ENCODE measurements at regions not wholly inside any gene's neighbourhood (a gene's known extent, or its start where the extent isn't known, plus 50 kb on each side); places are given as distances from the start of the nearest gene placed in this dataset.

GRCh38 chr4:123841447-123842121 is 445.0 kb downstream of the SPRY1 start:
- DNase-seq (ENCODE audit: low read depth), result no peak

GRCh38 chr4:123843137-123843536 is 446.5 kb downstream of the SPRY1 start:
- no peak for DNase-seq (ENCODE audit: low read depth)

- DNase-seq (ENCODE audit: low read depth), result no peak
Measured at GRCh38 chr4:123844374-123844773, 447.8 kb downstream of the SPRY1 start.

- no peak for DNase-seq (ENCODE audit: low read depth)
Measured at GRCh38 chr4:123846092-123846491, 449.5 kb downstream of the SPRY1 start.

- DNase-seq (ENCODE audit: low read depth), result no peak
Measured at GRCh38 chr4:123846561-123846960, 450.0 kb downstream of the SPRY1 start.

GRCh38 chr4:123848606-123849005 is 452.0 kb downstream of the SPRY1 start:
- DNase-seq (ENCODE audit: low read depth), result no peak

- no peak for DNase-seq (ENCODE audit: low read depth)
Measured at GRCh38 chr4:123849495-123849894, 452.9 kb downstream of the SPRY1 start.

GRCh38 chr4:123851521-123851920 is 454.9 kb downstream of the SPRY1 start:
- DNase-seq (ENCODE audit: low read depth), result no peak

GRCh38 chr4:123853651-123854050 is 457.1 kb downstream of the SPRY1 start:
- no peak for DNase-seq (ENCODE audit: low read depth)

GRCh38 chr4:123856689-123857545 is 460.3 kb downstream of the SPRY1 start:
- DNase-seq (ENCODE audit: low read depth), result peak; percentile 18

- no peak for DNase-seq (ENCODE audit: low read depth)
Measured at GRCh38 chr4:123858465-123858864, 461.9 kb downstream of the SPRY1 start.

- DNase-seq (ENCODE audit: low read depth), result no peak
Measured at GRCh38 chr4:123862812-123863211, 466.2 kb downstream of the SPRY1 start.

- DNase-seq (ENCODE audit: low read depth), result no peak
Measured at GRCh38 chr4:123866796-123867195, 470.2 kb downstream of the SPRY1 start.

- no peak for DNase-seq (ENCODE audit: low read depth)
Measured at GRCh38 chr4:123867910-123868587, 471.5 kb downstream of the SPRY1 start.

GRCh38 chr4:123869286-123870215 is 473.0 kb downstream of the SPRY1 start:
- DNase-seq (ENCODE audit: low read depth), result no peak

- no peak for DNase-seq (ENCODE audit: low read depth)
Measured at GRCh38 chr4:123870216-123870876, 473.8 kb downstream of the SPRY1 start.

GRCh38 chr4:123871341-123871740 is 474.7 kb downstream of the SPRY1 start:
- no peak for DNase-seq (ENCODE audit: low read depth)

GRCh38 chr4:123874063-123874462 is 477.5 kb downstream of the SPRY1 start:
- DNase-seq (ENCODE audit: low read depth), result no peak

- no peak for DNase-seq (ENCODE audit: low read depth)
Measured at GRCh38 chr4:123876143-123876542, 479.5 kb downstream of the SPRY1 start.

- no peak for DNase-seq (ENCODE audit: low read depth)
Measured at GRCh38 chr4:123876671-123877101, 480.1 kb downstream of the SPRY1 start.

GRCh38 chr4:123877551-123877950 is 481.0 kb downstream of the SPRY1 start:
- no peak for DNase-seq (ENCODE audit: low read depth)

All from CMK (cell line).